Liver (tissue), 7 donors: ENCODE measurements at regions not wholly inside any gene's neighbourhood (a gene's known extent, or its start where the extent isn't known, plus 50 kb on each side); places are given as distances from the start of the nearest gene placed in this dataset.

ENCODE experiments used
- DNase-seq: peaks from one replicate; pipeline ENCODE4 v3.0.0-alpha.2; 2017; ENCODE audit warnings: low spot score
- H3K27ac ChIP-seq, 2 donors: one replicate each; pipeline ENCODE4 v1.7.0; 2013; ENCODE audit warnings: inconsistent platforms in 2 of 2, low read length in 2 of 2, control low read depth in 1 of 2, low read depth in 1 of 2, mild to moderate bottlenecking in 1 of 2
- H3K27me3 ChIP-seq, 4 donors: one replicate each; pipeline versions ENCODE4 v1.6.1 to v1.7.0; 2013; ENCODE audit warnings: low read length in 3 of 4, inconsistent platforms in 1 of 4, mild to moderate bottlenecking in 1 of 4, moderate library complexity in 1 of 4; ENCODE audit not compliant: control insufficient read depth in 4 of 4, insufficient read depth in 4 of 4
- H3K36me3 ChIP-seq, 4 donors: one replicate each; pipeline versions ENCODE4 v1.6.1 to v1.7.0; 2013; ENCODE audit warnings: low read length in 3 of 4, mild to moderate bottlenecking in 3 of 4, low read depth in 1 of 4, moderate library complexity in 1 of 4; ENCODE audit not compliant: control insufficient read depth in 4 of 4, insufficient read depth in 3 of 4
- H3K4me1 ChIP-seq, 4 donors: one replicate each; pipeline versions ENCODE4 v1.6.1 to v1.7.0; 2013; ENCODE audit warnings: low read length in 3 of 4, mild to moderate bottlenecking in 3 of 4, moderate library complexity in 1 of 4; ENCODE audit not compliant: control insufficient read depth in 4 of 4, insufficient read depth in 4 of 4
- H3K4me3 ChIP-seq, 3 donors: one replicate each; pipeline versions ENCODE4 v1.6.1 to v1.7.0; 2013; ENCODE audit warnings: low read length in 3 of 3, control low read depth in 1 of 3, low read depth in 1 of 3, mild to moderate bottlenecking in 1 of 3
- H3K9ac ChIP-seq, 2 donors: one replicate each; pipeline ENCODE4 v1.7.0; 2013; ENCODE audit warnings: low read length in 2 of 2, mild to moderate bottlenecking in 2 of 2, moderate library complexity in 2 of 2, control low read depth in 1 of 2, low read depth in 1 of 2
- H3K9me3 ChIP-seq, 4 donors: one replicate each; pipeline versions ENCODE4 v1.6.1 to v1.7.0; 2013; ENCODE audit warnings: low read length in 3 of 4; ENCODE audit not compliant: control insufficient read depth in 4 of 4
- ATF3 ChIP-seq: IDR thresholded peaks from 2 replicates; pipeline ENCODE4 v1.6.1; 2016; ENCODE audit warnings: antibody characterized with exemption
- EGR1 ChIP-seq, 2 donors: IDR thresholded peaks; 2 replicates each; pipeline ENCODE4 v1.6.1; 2016 to 2018; ENCODE audit warnings: antibody characterized with exemption in 2 of 2, low read depth in 2 of 2
- FOXA1 ChIP-seq: IDR thresholded peaks from 2 replicates; pipeline ENCODE4 v1.6.1; 2016; ENCODE audit warnings: antibody characterized with exemption
- FOXA2 ChIP-seq: IDR thresholded peaks from 2 replicates; pipeline ENCODE4 v1.6.1; 2016; ENCODE audit warnings: antibody characterized with exemption
- GABPA ChIP-seq, 2 donors: IDR thresholded peaks in 1 of 2; conservative IDR thresholded peaks in 1 of 2; 2 replicates each; pipeline ENCODE4 v1.6.1; 2016; ENCODE audit warnings: antibody characterized with exemption in 2 of 2, mild to moderate bottlenecking in 1 of 2, moderate library complexity in 1 of 2
- HNF4A ChIP-seq, 2 donors: conservative IDR thresholded peaks; 2 replicates each; pipeline ENCODE4 v1.6.1; 2016; ENCODE audit warnings: antibody characterized with exemption in 2 of 2, mild to moderate bottlenecking in 2 of 2
- HNF4G ChIP-seq: IDR thresholded peaks from 2 replicates; pipeline ENCODE4 v1.6.1; 2016; ENCODE audit warnings: antibody characterized with exemption
- JUND ChIP-seq, 2 donors: IDR thresholded peaks; 2 replicates each; pipeline ENCODE4 v1.6.1; 2016; ENCODE audit warnings: antibody characterized with exemption in 2 of 2
- NR2F2 ChIP-seq: IDR thresholded peaks from 2 replicates; pipeline ENCODE4 v1.6.1; 2016; ENCODE audit warnings: antibody characterized with exemption
- RAD21 ChIP-seq, 2 donors: IDR thresholded peaks; 2 replicates each; pipeline ENCODE4 v1.6.1; 2016; ENCODE audit warnings: antibody characterized with exemption in 2 of 2, mild to moderate bottlenecking in 2 of 2
- REST ChIP-seq: IDR thresholded peaks from 2 replicates; pipeline ENCODE4 v1.6.1; 2016; ENCODE audit warnings: antibody characterized with exemption, mild to moderate bottlenecking
- RXRA ChIP-seq, 2 donors: IDR thresholded peaks; 2 replicates each; pipeline ENCODE4 v1.6.1; 2017 to 2018; ENCODE audit warnings: antibody characterized with exemption in 2 of 2, mild to moderate bottlenecking in 1 of 2
- SP1 ChIP-seq: IDR thresholded peaks from 2 replicates; pipeline ENCODE4 v1.6.1; 2018; ENCODE audit warnings: antibody characterized with exemption, mild to moderate bottlenecking
- TAF1 ChIP-seq: conservative IDR thresholded peaks from 2 replicates; pipeline ENCODE4 v1.6.1; 2016; ENCODE audit warnings: antibody characterized with exemption, mild to moderate bottlenecking
- YY1 ChIP-seq: IDR thresholded peaks from 2 replicates; pipeline ENCODE4 v1.6.1; 2016; ENCODE audit warnings: antibody characterized with exemption, mild to moderate bottlenecking
- ZBTB33 ChIP-seq: IDR thresholded peaks from 2 replicates; pipeline ENCODE4 v1.6.1; 2016; ENCODE audit warnings: antibody characterized with exemption
- WGBS: extraction: QIAGEN DNeasy Blood & Tissue Kit; methylation state at CpG from one replicate; pipeline ENCODE4 v1.1.7; 2013; 5-methylcytosine and 5-hydroxymethylcytosine counted together
- TF ChIP-seq, protein P1 (sequence below): IDR thresholded peaks from 2 replicates; pipeline ENCODE4 v1.6.1; 2016; ENCODE audit warnings: antibody characterized with exemption
- donor health status: healthy.
- donor health status: healthy.
- donor health status: healthy.
- donor health status: healthy.

DNA sequence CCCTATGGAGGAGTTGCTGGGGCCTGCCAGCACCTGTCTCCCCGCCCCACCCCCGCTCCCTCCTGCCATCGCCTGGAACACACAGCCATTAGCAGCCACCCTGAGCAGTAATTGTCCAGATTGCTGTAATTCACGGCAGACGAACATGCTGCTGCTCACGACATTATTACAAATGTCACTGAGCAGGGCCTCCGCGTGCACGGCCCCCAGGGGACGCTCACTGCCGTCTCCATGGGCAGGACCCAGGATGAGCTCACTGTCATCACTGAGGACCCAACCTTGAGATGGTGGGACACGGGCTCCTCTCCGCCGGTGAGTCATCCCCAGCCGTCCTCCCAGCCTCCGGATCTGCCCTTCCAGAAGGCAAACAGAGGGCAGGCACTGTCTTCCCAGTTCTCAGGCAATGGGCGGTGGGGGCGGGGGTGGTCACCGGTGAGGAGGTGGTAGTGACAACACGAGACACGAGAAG lies 100.4 kb downstream of the RFLNA start:
- H3K9me3 ChIP-seq, result no peaks in the 10 kb centered on the region
- DNase-seq, result no peak
- peaks cover 14 to 52% (median 27%) of the 10 kb centered on the region in 4 donors for H3K4me1 ChIP-seq
- TF ChIP-seq FOXA2, result no peak
- TF ChIP-seq TAF1, result no peak
- no peak for TF ChIP-seq ZBTB33
- TF ChIP-seq RAD21 (IDR thresholded peaks at IDR 0.05), result no peak
- no peak for TF ChIP-seq ATF3
- TF ChIP-seq EGR1 (IDR thresholded peaks at IDR 0.05; ENCODE audit: low read depth in 2 of 2), result no peak
- no peak for TF ChIP-seq YY1
- no peak for TF ChIP-seq RXRA (IDR thresholded peaks at IDR 0.05)
- TF ChIP-seq HNF4G, result no peak
- TF ChIP-seq REST, result no peak
- no peak for TF ChIP-seq JUND (IDR thresholded peaks at IDR 0.05)
- TF ChIP-seq HNF4A (conservative IDR thresholded peaks at IDR 0.05), result no peak
- no peak for TF ChIP-seq FOXA1
- no peak for TF ChIP-seq SP1
- TF ChIP-seq, protein P1, sequence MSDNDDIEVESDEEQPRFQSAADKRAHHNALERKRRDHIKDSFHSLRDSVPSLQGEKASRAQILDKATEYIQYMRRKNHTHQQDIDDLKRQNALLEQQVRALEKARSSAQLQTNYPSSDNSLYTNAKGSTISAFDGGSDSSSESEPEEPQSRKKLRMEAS, result no peak
- no peak for TF ChIP-seq NR2F2
- TF ChIP-seq GABPA (IDR thresholded peaks at IDR 0.05 in 1 of 2, conservative IDR thresholded peaks at IDR 0.05 in 1 of 2), result no peak
- H3K27me3 ChIP-seq, result no peaks in the 10 kb centered on the region
- H3K36me3 ChIP-seq, result peaks cover 2 to 5% (median 4%) of the 10 kb centered on the region in 4 donors
- no peak overlapping the region for H3K27ac ChIP-seq
- H3K4me3 ChIP-seq, result no peak overlapping the region
- no peak overlapping the region for H3K9ac ChIP-seq
- WGBS, result 94% methylated on average over 21 of the region's 21 CpGs

- no peak overlapping the region for H3K9ac ChIP-seq
- peaks cover 2 to 5% (median 2%) of the 10 kb centered on the region in 4 donors for H3K36me3 ChIP-seq
- H3K9me3 ChIP-seq, result no peaks in the 10 kb centered on the region
- no peaks in the 10 kb centered on the region for H3K27me3 ChIP-seq
- H3K27ac ChIP-seq, result no peak overlapping the region
- WGBS, result 87% methylated on average over 6 of the region's 6 CpGs
- peaks cover 16 to 59% (median 34%) of the 10 kb centered on the region in 4 donors for H3K4me1 ChIP-seq
- TF ChIP-seq ATF3, result no peak
- TF ChIP-seq TAF1, result no peak
- no peak for TF ChIP-seq EGR1 (IDR thresholded peaks at IDR 0.05; ENCODE audit: low read depth in 2 of 2)
- TF ChIP-seq FOXA2, result no peak
- TF ChIP-seq FOXA1, result no peak
- TF ChIP-seq ZBTB33, result no peak
- TF ChIP-seq SP1, result no peak
- TF ChIP-seq, protein P1, result no peak
- TF ChIP-seq YY1, result no peak
- TF ChIP-seq REST, result no peak
- TF ChIP-seq HNF4G, result no peak
- no peak for TF ChIP-seq HNF4A (conservative IDR thresholded peaks at IDR 0.05)
- no peak for TF ChIP-seq JUND (IDR thresholded peaks at IDR 0.05)
- no peak for TF ChIP-seq GABPA (IDR thresholded peaks at IDR 0.05 in 1 of 2, conservative IDR thresholded peaks at IDR 0.05 in 1 of 2)
- DNase-seq, result no peak
- no peak overlapping the region for H3K4me3 ChIP-seq
Observed at GRCh38 chr12:124394462-124395128, 99.7 kb downstream of the RFLNA start.
